ENCODE measurements at regions not wholly inside any gene's neighbourhood (a gene's known extent, or its start where the extent isn't known, plus 50 kb on each side); places are given as distances from the start of the nearest gene placed in this dataset.

- Histone ChIP-seq H3K4me3 (ENCODE audit: low read depth, low read length) (no peak overlapping the region), H3K27me3 (ENCODE audit: control insufficient read depth, insufficient read depth, low read length) (no peaks in the 10 kb centered on the region), H3K9me3 (ENCODE audit: control insufficient read depth, insufficient read depth, low read length) (no peaks in the 10 kb centered on the region), H3K27ac (ENCODE audit: low read depth, low read length) (no peak overlapping the region)
- POLR2A ChIA-PET: interaction anchor here (0.6 kb wide), 1 partner anchor 84 kb away, joined by 3 read pairs; no protein-coding TSS in a partner anchor
- no peak for DNase-seq (ENCODE audit: low read depth, low spot score)
- no peak for TF ChIP-seq CTCF (IDR thresholded peaks at IDR 0.05; ENCODE audit: low read depth, low read length)
- CTCF ChIA-PET: no interaction called here
Measured at GRCh38 chr3:146948985-146949384, 343.8 kb upstream of the PLSCR5 start.

- CTCF ChIA-PET: no interaction called here
- no peak for TF ChIP-seq CTCF (IDR thresholded peaks at IDR 0.05; ENCODE audit: low read depth, low read length)
- no peak overlapping the region for H3K27ac ChIP-seq (ENCODE audit: low read depth, low read length)
- no peak overlapping the region for H3K4me3 ChIP-seq (ENCODE audit: low read depth, low read length)
- H3K27me3 ChIP-seq (ENCODE audit: control insufficient read depth, insufficient read depth, low read length): no peaks in the 10 kb centered on the region
- H3K9me3 ChIP-seq (ENCODE audit: control insufficient read depth, insufficient read depth, low read length): no peaks in the 10 kb centered on the region
- POLR2A ChIA-PET: no interaction called here
- DNase-seq (ENCODE audit: low read depth, low spot score): no peak
Measured at GRCh38 chr3:146948186-146948585, 343.0 kb upstream of the PLSCR5 start.

GRCh38 chr3:146929696-146930095, 324.6 kb upstream of the PLSCR5 start:
- TF ChIP-seq CTCF (IDR thresholded peaks at IDR 0.05; ENCODE audit: low read depth, low read length): no peak
- Histone ChIP-seq H3K4me3 (ENCODE audit: low read depth, low read length) (no peak overlapping the region), H3K9me3 (ENCODE audit: control insufficient read depth, insufficient read depth, low read length) (no peaks in the 10 kb centered on the region), H3K27ac (ENCODE audit: low read depth, low read length) (no peak overlapping the region), H3K27me3 (ENCODE audit: control insufficient read depth, insufficient read depth, low read length) (no peaks in the 10 kb centered on the region)
- ChIA-PET CTCF (no interaction called here), POLR2A (no interaction called here)
- no peak for DNase-seq (ENCODE audit: low read depth, low spot score)

GRCh38 chr3:146928421-146929059, 323.4 kb upstream of the PLSCR5 start:
- no peaks in the 10 kb centered on the region for H3K27me3 ChIP-seq (ENCODE audit: control insufficient read depth, insufficient read depth, low read length)
- POLR2A ChIA-PET: no interaction called here
- H3K9me3 ChIP-seq (ENCODE audit: control insufficient read depth, insufficient read depth, low read length): no peaks in the 10 kb centered on the region
- CTCF ChIA-PET: no interaction called here
- no peak for TF ChIP-seq CTCF (IDR thresholded peaks at IDR 0.05; ENCODE audit: low read depth, low read length)
- DNase-seq (ENCODE audit: low read depth, low spot score): no peak
- no peak overlapping the region for H3K4me3 ChIP-seq (ENCODE audit: low read depth, low read length)
- no peak overlapping the region for H3K27ac ChIP-seq (ENCODE audit: low read depth, low read length)

- no peaks in the 10 kb centered on the region for H3K27me3 ChIP-seq (ENCODE audit: control insufficient read depth, insufficient read depth, low read length)
- ChIA-PET CTCF (no interaction called here), POLR2A (no interaction called here)
- no peak overlapping the region for H3K4me3 ChIP-seq (ENCODE audit: low read depth, low read length)
- no peaks in the 10 kb centered on the region for H3K9me3 ChIP-seq (ENCODE audit: control insufficient read depth, insufficient read depth, low read length)
- DNase-seq (ENCODE audit: low read depth, low spot score): no peak
- H3K27ac ChIP-seq (ENCODE audit: low read depth, low read length): no peak overlapping the region
- TF ChIP-seq CTCF (IDR thresholded peaks at IDR 0.05; ENCODE audit: low read depth, low read length): no peak
Measured at GRCh38 chr3:146921693-146922092, 316.5 kb upstream of the PLSCR5 start.
